LNCAP (cell line): ENCODE measurements at regions not wholly inside any gene's neighbourhood (a gene's known extent, or its start where the extent isn't known, plus 50 kb on each side); places are given as distances from the start of the nearest gene placed in this dataset.

ENCODE experiments used
- TF ChIP-seq, protein P1 (sequence below): fragments of 450-650 bp; IDR thresholded peaks from 2 replicates; pipeline ENCODE4 v1.5.1; 2017; ENCODE audit warnings: mild to moderate bottlenecking

DNA sequence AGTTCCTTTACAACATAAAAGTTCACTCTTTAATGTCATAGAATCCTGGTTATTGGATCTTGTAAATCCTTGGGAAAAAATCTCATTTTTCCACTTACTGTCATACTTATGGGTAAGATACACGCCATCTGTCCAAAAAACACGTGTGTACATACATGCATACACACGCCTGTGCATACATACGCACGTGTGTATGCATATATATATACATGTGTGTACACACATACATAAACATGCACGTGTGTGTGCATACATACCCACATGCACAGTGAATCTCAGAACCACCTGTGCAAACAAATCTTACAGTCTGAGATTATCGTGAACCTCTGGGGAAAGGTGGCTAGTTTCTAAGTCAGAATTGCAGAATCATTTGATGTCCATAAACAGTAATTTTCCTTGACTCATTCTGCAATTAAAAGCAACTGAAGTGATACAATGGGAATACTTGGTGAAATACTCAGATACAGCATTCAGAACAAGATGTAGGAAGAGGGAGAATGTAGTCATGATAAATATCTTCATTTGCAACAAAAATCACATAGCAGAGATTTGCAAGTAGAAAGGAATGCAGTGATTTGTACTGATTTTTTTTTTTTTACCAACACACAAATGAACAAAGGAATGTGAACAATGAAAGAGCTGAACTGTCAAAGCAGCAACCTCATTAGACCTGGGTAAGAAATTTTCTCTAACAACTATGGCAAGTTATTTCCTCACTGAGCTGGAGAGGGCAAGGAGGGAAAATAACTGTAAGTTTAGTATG is 160.6 kb upstream of the POU1F1 start:
- TF ChIP-seq, protein P1, sequence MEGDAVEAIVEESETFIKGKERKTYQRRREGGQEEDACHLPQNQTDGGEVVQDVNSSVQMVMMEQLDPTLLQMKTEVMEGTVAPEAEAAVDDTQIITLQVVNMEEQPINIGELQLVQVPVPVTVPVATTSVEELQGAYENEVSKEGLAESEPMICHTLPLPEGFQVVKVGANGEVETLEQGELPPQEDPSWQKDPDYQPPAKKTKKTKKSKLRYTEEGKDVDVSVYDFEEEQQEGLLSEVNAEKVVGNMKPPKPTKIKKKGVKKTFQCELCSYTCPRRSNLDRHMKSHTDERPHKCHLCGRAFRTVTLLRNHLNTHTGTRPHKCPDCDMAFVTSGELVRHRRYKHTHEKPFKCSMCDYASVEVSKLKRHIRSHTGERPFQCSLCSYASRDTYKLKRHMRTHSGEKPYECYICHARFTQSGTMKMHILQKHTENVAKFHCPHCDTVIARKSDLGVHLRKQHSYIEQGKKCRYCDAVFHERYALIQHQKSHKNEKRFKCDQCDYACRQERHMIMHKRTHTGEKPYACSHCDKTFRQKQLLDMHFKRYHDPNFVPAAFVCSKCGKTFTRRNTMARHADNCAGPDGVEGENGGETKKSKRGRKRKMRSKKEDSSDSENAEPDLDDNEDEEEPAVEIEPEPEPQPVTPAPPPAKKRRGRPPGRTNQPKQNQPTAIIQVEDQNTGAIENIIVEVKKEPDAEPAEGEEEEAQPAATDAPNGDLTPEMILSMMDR = no peak

DNA sequence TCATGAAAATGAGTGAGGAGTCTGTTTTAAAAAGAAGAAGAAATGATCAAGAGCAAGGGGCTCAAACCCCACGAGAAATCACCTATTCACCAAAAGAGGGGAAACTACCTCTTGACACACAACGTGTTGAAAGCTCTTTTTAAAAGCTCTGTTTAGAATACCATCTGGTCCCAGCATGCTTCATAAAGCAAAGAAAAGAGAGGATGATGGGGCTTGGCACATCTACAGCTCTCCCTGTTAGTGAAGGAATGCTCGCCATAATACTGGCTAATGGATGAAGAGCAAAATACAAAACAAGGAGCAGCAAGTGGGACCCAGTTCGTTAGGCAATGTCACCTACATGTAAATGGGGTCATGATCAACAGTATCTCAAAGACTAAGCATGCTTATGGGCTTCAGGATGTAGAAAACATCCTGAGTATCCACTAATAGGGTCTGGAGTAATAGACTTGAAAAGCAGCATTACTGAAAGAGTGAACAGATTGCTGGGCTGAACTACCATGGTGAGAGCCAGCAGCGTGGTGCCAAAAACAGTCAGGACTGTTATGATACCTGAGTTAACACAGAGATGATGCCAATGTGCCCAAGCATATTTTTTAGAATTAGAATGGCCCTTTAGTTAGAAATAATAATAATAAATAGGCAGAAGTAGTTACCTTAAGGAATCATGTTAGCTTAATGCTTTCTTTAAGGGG is 159.7 kb upstream of the POU1F1 start:
- TF ChIP-seq, protein P1 = no peak

DNA sequence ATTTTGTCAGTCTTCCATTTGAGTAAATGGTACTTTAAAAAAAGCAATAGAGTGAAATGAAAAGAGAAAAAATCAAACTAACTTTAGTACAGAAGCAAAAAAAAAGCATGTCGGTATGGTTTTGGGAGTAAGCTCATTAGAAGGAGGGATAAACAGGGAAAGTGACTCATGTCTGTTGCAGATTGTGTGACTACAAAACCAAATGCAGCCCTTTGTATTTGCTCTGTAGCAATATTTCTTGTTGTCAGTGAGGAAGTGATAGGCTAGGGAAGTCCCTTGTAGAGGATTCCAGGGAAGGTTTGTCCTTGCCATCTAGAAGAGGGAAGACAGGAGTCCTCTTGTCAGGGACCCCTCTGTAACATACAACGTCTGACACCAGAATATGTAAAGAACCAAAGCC is 150.5 kb upstream of the POU1F1 start:
- TF ChIP-seq, protein P1 = no peak

DNA sequence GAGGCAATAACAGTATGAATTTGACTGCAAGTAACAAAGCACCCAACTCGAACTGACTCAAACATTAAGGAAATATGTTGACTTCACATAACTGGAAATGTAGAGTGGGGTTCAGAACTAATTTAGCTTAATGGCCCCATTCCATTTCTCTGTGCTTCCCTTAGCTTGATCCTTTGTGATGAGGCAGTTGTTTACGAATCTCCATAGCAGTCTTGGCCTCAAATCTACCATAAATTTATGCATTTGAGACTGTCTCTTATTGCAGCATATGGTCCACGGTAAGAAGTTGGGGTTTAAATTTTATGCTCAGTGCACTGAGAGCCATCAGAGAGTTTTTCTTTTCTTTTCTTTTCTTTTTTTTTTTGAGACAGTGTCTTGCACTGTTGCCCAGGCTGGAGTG is 148.7 kb upstream of the POU1F1 start:
- TF ChIP-seq, protein P1 = no peak

DNA sequence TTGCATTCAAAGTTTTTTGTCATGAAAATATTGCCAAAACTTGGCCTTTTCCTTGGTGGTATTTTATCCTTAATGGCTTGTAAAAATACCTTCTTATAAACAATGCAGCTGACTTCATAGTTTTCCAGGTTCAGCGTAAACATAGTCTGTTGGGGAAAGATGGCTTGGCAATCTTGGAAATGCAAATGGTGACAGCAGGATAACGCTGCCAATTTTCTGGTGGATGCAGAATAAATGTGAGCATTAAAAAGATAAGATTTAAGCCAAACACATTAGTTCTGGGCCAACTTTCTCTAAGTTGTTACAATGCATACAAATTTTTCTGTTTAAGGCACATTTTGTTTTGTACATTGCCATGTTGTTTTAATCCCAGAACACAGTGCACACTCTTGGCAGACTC is 147.0 kb upstream of the POU1F1 start:
- TF ChIP-seq, protein P1 = no peak

DNA sequence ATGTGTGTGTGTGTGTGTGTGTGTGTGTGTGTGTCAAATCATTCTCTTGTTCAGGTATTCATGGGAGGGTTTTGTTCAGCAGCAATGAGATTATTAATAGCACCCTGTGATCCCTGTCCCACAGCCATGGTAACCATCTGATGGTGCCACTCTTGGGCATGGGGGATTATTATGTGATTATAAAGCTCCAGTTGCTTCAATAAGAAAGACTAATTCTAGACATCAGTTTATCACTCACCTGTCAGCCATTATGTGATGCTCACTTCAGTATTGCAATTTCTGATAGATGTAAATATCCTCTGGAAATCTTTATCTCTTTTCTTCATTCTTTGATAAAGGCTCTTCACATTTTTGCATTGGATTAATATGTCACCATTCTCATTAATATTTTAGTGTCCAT is 145.9 kb upstream of the POU1F1 start:
- TF ChIP-seq, protein P1 = no peak

DNA sequence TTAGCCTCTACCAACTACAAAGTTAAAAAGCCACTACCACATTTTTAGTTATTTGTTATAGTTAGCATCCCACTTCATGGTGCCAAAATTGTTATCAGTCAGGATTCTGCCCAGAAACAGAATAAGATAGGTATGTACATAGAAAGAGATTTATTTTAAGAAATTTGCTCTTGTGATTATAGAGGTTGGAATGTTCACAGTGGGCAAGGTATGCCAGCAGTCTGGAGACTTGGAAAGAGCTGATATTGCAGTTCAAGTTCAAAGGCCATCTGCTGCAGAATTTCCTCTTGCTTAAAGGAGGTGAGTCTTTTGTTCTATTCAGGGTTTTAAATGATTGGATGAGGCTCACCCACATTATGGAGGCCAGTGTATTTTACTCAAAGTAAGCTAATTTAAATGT is 143.8 kb upstream of the POU1F1 start:
- TF ChIP-seq, protein P1 = no peak
